OCI-LY3 (cell line): ENCODE measurements at regions not wholly inside any gene's neighbourhood (a gene's known extent, or its start where the extent isn't known, plus 50 kb on each side); places are given as distances from the start of the nearest gene placed in this dataset.

ENCODE experiments used
- H2AFZ ChIP-seq: fragments of 200-600, 300-600 bp; shearing (Covaris generic); 2 replicates; pipeline ENCODE4 v1.6.0; 2014; ENCODE audit warnings: antibody characterized with exemption, low read depth, low read length
- H3K27ac ChIP-seq: fragments of 200-600, 300-600 bp; sonication (generic); 2 replicates; pipeline ENCODE4 v1.5.1; 2014; ENCODE audit warnings: mild to moderate bottlenecking, low read length, moderate library complexity, mixed read lengths
- H3K27me3 ChIP-seq: fragments of 200-600, 300-600 bp; sonication (generic); 2 replicates; pipeline ENCODE4 v1.6.1; 2014; ENCODE audit warnings: low read depth, low read length, mixed read lengths
- H3K36me3 ChIP-seq: fragments of 200-600, 300-600 bp; sonication (generic); replicated peaks from 2 replicates; pipeline ENCODE3; 2014; ENCODE audit warnings: low read depth, low read length, mixed read lengths
- H3K4me1 ChIP-seq: fragments of 300-600, 200-600 bp; sonication (generic); 2 replicates; pipeline ENCODE4 v1.6.1; 2014; ENCODE audit warnings: low read length, mixed read lengths
- H3K4me2 ChIP-seq: fragments of 200-600, 300-600 bp; sonication (generic); 2 replicates; pipeline ENCODE4 v1.6.1; 2014; ENCODE audit warnings: low read length, mixed read lengths
- H3K4me3 ChIP-seq: fragments of 300-600, 200-600 bp; sonication (generic); 2 replicates; pipeline ENCODE4 v1.5.1; 2014; ENCODE audit warnings: antibody characterized with exemption, mild to moderate bottlenecking, low read length, moderate library complexity
- H3K79me2 ChIP-seq: fragments of 300-600, 200-600 bp; shearing (Covaris generic); 2 replicates; pipeline ENCODE4 v1.6.1; 2014; ENCODE audit warnings: mild to moderate bottlenecking, low read length, mixed read lengths
- H3K9ac ChIP-seq: fragments of 300-600, 200-600 bp; shearing (Covaris generic); 2 replicates; pipeline ENCODE4 v1.6.0; 2014; ENCODE audit warnings: mild to moderate bottlenecking, low read length, moderate library complexity
- H3K9me3 ChIP-seq: fragments of 200-600, 300-600 bp; shearing (Covaris generic); 2 replicates; pipeline ENCODE4 v1.6.1; 2014; ENCODE audit warnings: low read length, mixed read lengths; ENCODE audit not compliant: insufficient read depth
- H4K20me1 ChIP-seq: fragments of 200-600, 300-600 bp; sonication (generic); 2 replicates; pipeline ENCODE4 v1.6.1; 2016; ENCODE audit warnings: low read length, mixed read lengths; ENCODE audit not compliant: insufficient read depth
- CTCF ChIP-seq: fragments of 200-600, 300-600 bp; sonication (generic); IDR thresholded peaks from 2 replicates; pipeline ENCODE4 v1.5.1; 2014; ENCODE audit warnings: antibody characterized with exemption, low read length, low read depth
- EZH2phosphoT487 ChIP-seq: fragments of 200-600 bp; shearing (Covaris generic); IDR thresholded peaks from 2 replicates; pipeline ENCODE4 v1.6.1; 2018; ENCODE audit warnings: antibody characterized with exemption, mixed run types, low read depth

DNA sequence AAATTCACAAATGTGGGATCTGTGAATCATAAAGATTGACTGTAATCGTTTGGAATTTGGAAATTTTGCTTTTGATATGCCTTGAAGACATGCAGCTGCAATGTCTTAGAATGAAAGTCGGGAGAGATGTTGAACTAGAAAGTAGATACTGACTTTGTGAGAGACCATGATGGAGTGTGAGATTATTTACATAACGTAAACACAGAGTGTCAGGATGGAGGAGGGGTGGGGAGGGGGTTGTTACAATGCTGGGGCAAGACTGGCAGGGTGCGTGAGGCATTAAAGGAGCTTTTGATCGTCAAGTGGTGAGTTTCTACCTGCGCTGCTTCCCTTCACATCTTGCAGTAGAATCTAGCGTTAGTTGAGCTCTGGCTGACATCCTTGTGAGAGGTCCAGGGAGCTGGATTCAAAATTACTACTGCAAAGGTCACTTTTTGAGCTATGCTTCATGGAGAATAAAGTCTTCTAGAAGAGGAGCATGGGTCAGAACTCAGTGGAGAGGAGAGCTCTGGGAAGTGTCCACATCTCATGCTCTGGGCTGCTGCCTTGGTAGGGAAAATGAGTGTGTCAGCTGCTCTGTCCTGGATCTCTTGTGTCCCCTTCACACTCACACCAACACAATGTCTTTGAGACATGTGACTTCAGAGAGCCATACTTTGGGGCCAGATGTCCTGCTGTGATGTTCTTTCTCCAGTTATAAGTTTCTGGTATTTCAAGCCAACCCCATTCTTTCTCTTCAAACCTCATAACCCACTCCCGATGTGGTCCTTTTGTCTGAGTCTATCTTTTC is 105.2 kb upstream of the CITED2 start:
- Histone ChIP-seq H3K9me3 (no peaks in the 10 kb centered on the region), H3K4me3 (no peak overlapping the region), H3K27ac (no peak overlapping the region), H3K79me2 (no peaks in the 10 kb centered on the region), H3K27me3 (no peaks in the 10 kb centered on the region), H3K4me2 (no peak overlapping the region), H2AFZ (no peak overlapping the region), H3K9ac (no peak overlapping the region), H4K20me1 (no peaks in the 10 kb centered on the region), H3K4me1 (peaks cover 2% of the 10 kb centered on the region), H3K36me3 (no peaks in the 10 kb centered on the region)
- TF ChIP-seq CTCF (no peak), EZH2phosphoT487 (no peak)

DNA sequence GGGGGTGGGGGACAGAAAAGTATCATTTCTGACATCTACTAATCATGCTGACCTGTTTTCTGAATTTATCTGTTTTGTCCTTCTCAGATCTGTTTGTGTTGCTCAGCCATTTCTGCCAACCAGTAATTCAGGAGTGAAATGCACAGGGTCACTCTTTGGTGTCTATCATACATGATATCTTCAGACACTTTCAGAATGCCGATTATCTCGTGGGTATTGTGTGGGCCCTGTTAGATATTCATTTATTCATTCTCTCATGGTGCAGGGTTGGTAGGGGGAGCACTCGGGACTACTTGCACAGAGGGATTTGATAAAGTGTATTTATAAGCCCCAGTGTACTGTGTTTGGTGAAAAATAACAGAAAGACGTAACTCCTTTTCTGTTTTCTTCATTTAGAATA is 101.2 kb upstream of the CITED2 start:
- H3K4me1 ChIP-seq = peaks cover 10% of the 10 kb centered on the region
- H3K9me3 ChIP-seq = no peaks in the 10 kb centered on the region
- no peaks in the 10 kb centered on the region for H3K79me2 ChIP-seq
- H2AFZ ChIP-seq = no peak overlapping the region
- no peak overlapping the region for H3K27ac ChIP-seq
- no peaks in the 10 kb centered on the region for H3K36me3 ChIP-seq
- H3K4me2 ChIP-seq = no peak overlapping the region
- H4K20me1 ChIP-seq = no peaks in the 10 kb centered on the region
- H3K9ac ChIP-seq = no peak overlapping the region
- H3K4me3 ChIP-seq = no peak overlapping the region
- TF ChIP-seq EZH2phosphoT487 (no peak), CTCF (no peak)
- no peaks in the 10 kb centered on the region for H3K27me3 ChIP-seq

GRCh38 chr6:139475241-139475640 is 100.8 kb upstream of the CITED2 start:
- H3K9me3 ChIP-seq = no peaks in the 10 kb centered on the region
- H3K9ac ChIP-seq = no peak overlapping the region
- H3K4me1 ChIP-seq = peaks cover 10% of the 10 kb centered on the region
- no peaks in the 10 kb centered on the region for H3K79me2 ChIP-seq
- TF ChIP-seq CTCF = no peak
- no peak for TF ChIP-seq EZH2phosphoT487
- H3K4me3 ChIP-seq = no peak overlapping the region
- H3K4me2 ChIP-seq = no peak overlapping the region
- no peak overlapping the region for H2AFZ ChIP-seq
- no peak overlapping the region for H3K27ac ChIP-seq
- H3K36me3 ChIP-seq = no peaks in the 10 kb centered on the region
- no peaks in the 10 kb centered on the region for H3K27me3 ChIP-seq
- H4K20me1 ChIP-seq = no peaks in the 10 kb centered on the region

- Histone ChIP-seq H3K4me2 (peak overlapping the region; percentile 76), H2AFZ (peak overlapping the region; percentile 89), H3K9me3 (no peaks in the 10 kb centered on the region), H3K4me1 (peaks cover 11% of the 10 kb centered on the region), H4K20me1 (no peaks in the 10 kb centered on the region), H3K36me3 (no peaks in the 10 kb centered on the region), H3K9ac (0 out of 2 replicates have a peak overlapping the region, but pooled peaks have one; percentile 24), H3K79me2 (no peaks in the 10 kb centered on the region), H3K4me3 (peak overlapping the region; percentile 29), H3K27me3 (no peaks in the 10 kb centered on the region), H3K27ac (no peak overlapping the region)
- TF ChIP-seq CTCF (no peak), EZH2phosphoT487 (no peak)
Observed at GRCh38 chr6:139474145-139475108, 100.0 kb upstream of the CITED2 start.
